ENCODE measurements at regions not wholly inside any gene's neighbourhood (a gene's known extent, or its start where the extent isn't known, plus 50 kb on each side); places are given as distances from the start of the nearest gene placed in this dataset.

DNA sequence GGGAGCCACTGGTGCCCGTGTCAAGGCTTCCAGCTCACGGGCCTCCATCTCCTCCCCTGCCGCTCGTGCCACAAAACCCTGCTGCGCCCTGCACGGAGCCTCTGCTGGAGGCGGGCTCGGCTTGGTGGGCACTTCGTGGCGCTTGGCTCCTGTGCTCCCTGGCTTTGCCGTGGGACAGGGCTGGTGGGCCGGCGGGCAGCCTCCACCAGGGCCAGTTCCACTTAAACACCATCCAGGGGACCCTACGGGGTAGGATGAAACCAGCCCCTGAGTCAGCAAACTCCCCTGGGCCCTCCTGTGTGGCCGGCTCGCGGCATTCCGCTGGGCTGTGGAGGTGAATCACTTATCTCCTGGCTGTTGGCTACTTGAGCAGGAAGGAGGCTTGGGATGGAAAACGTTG lies 1304.6 kb downstream of the BRD1 start:
- H4K20me1 ChIP-seq (ENCODE audit: insufficient read depth, low read depth, low read length): no peaks in the 10 kb centered on the region
- H3K27ac ChIP-seq (ENCODE audit: low read length): no peak overlapping the region
- no peak overlapping the region for H2AFZ ChIP-seq (ENCODE audit: low read length)
- no peak for DNase-seq
- no peak overlapping the region for H3K4me2 ChIP-seq (ENCODE audit: low read depth, low read length, poor library complexity, severe bottlenecking)
- no peak overlapping the region for H3K4me3 ChIP-seq (ENCODE audit: low read length)
- no peaks in the 10 kb centered on the region for H3K9me2 ChIP-seq (replicated peaks; ENCODE audit: insufficient read depth, low read length)
- H3K36me3 ChIP-seq (ENCODE audit: insufficient read depth, low read length): no peaks in the 10 kb centered on the region
- no peaks in the 10 kb centered on the region for H3K27me3 ChIP-seq (ENCODE audit: low read length)
- no peaks in the 10 kb centered on the region for H3K9me3 ChIP-seq (ENCODE audit: low read length)
- no peak overlapping the region for H3K9ac ChIP-seq (ENCODE audit: low read length)
- H3K4me1 ChIP-seq (ENCODE audit: low read length): no peaks in the 10 kb centered on the region
- no peaks in the 10 kb centered on the region for H3K79me2 ChIP-seq (ENCODE audit: low read length)

DNA sequence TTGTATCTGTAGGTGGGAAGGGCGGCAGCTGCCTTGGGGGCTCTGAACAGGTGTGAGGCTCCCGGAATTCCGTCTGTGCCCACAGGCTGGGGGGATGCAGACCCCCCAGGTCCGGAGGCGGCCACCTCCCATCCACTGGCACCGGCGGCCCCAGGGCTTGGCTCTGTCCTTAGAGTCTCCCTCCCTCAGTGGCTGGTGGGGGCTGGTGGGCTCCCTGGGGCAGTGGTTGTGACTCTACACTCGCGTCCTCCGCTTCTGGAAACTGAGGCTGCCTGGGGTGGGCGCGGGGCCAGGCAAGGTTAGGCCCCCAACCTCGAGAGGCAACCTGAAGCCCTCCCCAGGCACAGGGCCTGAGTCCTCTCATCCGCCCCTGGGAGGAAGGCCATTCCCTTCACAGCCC lies 1305.4 kb downstream of the BRD1 start:
- Histone ChIP-seq H3K9me3 (ENCODE audit: low read length) (no peaks in the 10 kb centered on the region), H3K9me2 (replicated peaks; ENCODE audit: insufficient read depth, low read length) (no peaks in the 10 kb centered on the region), H3K27ac (ENCODE audit: low read length) (no peak overlapping the region), H3K79me2 (ENCODE audit: low read length) (no peaks in the 10 kb centered on the region), H3K36me3 (ENCODE audit: insufficient read depth, low read length) (no peaks in the 10 kb centered on the region), H2AFZ (ENCODE audit: low read length) (no peak overlapping the region), H4K20me1 (ENCODE audit: insufficient read depth, low read depth, low read length) (no peaks in the 10 kb centered on the region), H3K27me3 (ENCODE audit: low read length) (no peaks in the 10 kb centered on the region), H3K9ac (ENCODE audit: low read length) (no peak overlapping the region), H3K4me3 (ENCODE audit: low read length) (no peak overlapping the region), H3K4me2 (ENCODE audit: low read depth, low read length, poor library complexity, severe bottlenecking) (no peak overlapping the region), H3K4me1 (ENCODE audit: low read length) (no peaks in the 10 kb centered on the region)
- no peak for DNase-seq

DNA sequence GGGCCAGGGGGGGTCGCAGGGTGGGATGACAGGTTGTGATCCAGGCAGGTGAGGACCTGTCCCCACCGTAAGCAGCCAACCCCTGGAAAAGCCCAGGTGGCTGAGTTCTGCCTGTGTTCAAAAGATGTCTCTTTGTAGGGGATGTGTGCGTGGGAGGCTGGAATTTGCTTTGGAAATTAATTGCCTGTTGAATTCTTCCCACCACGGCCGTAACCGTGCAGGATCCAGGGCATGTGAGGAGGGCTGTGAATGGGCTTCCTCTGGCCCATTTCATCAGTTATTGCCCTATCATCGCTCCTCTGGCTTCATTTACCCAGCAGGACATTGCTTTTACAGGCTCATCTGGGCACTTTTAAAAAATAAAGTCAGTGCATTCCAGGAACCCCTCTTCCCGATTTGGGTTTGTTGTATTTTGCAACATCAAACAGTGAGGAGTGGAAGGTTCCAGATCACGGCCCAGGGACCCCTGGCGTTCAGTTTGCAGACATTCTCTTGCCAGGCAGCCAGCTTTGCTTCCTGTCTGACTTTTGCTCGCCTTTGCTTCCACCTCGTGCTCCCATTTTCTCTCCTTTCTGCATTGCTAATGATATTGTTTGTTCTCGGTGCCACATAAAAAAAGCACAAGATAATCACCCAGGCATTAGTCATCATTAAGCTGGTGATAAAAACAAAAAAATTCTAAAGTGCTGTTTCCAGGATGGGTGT lies 1306.6 kb downstream of the BRD1 start:
- Histone ChIP-seq H3K79me2 (ENCODE audit: low read length) (no peaks in the 10 kb centered on the region), H3K9me3 (ENCODE audit: low read length) (no peaks in the 10 kb centered on the region), H3K27ac (ENCODE audit: low read length) (no peak overlapping the region), H3K4me3 (ENCODE audit: low read length) (no peak overlapping the region), H4K20me1 (ENCODE audit: insufficient read depth, low read depth, low read length) (no peaks in the 10 kb centered on the region), H3K4me2 (ENCODE audit: low read depth, low read length, poor library complexity, severe bottlenecking) (no peak overlapping the region), H3K27me3 (ENCODE audit: low read length) (no peaks in the 10 kb centered on the region), H3K36me3 (ENCODE audit: insufficient read depth, low read length) (no peaks in the 10 kb centered on the region), H3K4me1 (ENCODE audit: low read length) (no peaks in the 10 kb centered on the region), H3K9ac (ENCODE audit: low read length) (no peak overlapping the region), H2AFZ (ENCODE audit: low read length) (no peak overlapping the region), H3K9me2 (replicated peaks; ENCODE audit: insufficient read depth, low read length) (no peaks in the 10 kb centered on the region)
- DNase-seq: peak; percentile 48

DNA sequence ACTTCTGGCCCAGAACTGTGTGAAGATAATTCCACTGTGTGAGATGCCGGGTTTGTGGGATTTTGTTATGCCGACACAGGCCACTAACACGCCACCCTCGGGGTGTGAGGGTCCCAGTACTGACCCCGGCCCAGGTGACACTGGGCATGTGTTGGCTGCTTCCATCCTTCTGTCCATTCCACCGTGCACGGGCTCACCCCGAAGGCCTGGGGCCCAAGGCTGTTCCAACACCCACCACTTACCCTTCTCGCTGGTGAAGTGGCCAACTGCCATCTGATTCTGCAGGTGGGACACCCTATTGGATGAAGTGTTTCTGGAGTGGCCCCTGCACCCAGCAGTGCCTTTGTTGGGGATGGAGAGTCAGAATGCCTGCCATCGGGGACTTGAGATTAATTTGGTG lies 1307.5 kb downstream of the BRD1 start:
- Histone ChIP-seq H3K9me3 (ENCODE audit: low read length) (no peaks in the 10 kb centered on the region), H3K79me2 (ENCODE audit: low read length) (no peaks in the 10 kb centered on the region), H3K9me2 (replicated peaks; ENCODE audit: insufficient read depth, low read length) (no peaks in the 10 kb centered on the region), H3K4me1 (ENCODE audit: low read length) (no peaks in the 10 kb centered on the region), H3K9ac (ENCODE audit: low read length) (no peak overlapping the region), H4K20me1 (ENCODE audit: insufficient read depth, low read depth, low read length) (no peaks in the 10 kb centered on the region), H3K27ac (ENCODE audit: low read length) (no peak overlapping the region), H3K27me3 (ENCODE audit: low read length) (no peaks in the 10 kb centered on the region), H2AFZ (ENCODE audit: low read length) (no peak overlapping the region), H3K4me3 (ENCODE audit: low read length) (no peak overlapping the region), H3K4me2 (ENCODE audit: low read depth, low read length, poor library complexity, severe bottlenecking) (no peak overlapping the region), H3K36me3 (ENCODE audit: insufficient read depth, low read length) (no peaks in the 10 kb centered on the region)
- no peak for DNase-seq

DNA sequence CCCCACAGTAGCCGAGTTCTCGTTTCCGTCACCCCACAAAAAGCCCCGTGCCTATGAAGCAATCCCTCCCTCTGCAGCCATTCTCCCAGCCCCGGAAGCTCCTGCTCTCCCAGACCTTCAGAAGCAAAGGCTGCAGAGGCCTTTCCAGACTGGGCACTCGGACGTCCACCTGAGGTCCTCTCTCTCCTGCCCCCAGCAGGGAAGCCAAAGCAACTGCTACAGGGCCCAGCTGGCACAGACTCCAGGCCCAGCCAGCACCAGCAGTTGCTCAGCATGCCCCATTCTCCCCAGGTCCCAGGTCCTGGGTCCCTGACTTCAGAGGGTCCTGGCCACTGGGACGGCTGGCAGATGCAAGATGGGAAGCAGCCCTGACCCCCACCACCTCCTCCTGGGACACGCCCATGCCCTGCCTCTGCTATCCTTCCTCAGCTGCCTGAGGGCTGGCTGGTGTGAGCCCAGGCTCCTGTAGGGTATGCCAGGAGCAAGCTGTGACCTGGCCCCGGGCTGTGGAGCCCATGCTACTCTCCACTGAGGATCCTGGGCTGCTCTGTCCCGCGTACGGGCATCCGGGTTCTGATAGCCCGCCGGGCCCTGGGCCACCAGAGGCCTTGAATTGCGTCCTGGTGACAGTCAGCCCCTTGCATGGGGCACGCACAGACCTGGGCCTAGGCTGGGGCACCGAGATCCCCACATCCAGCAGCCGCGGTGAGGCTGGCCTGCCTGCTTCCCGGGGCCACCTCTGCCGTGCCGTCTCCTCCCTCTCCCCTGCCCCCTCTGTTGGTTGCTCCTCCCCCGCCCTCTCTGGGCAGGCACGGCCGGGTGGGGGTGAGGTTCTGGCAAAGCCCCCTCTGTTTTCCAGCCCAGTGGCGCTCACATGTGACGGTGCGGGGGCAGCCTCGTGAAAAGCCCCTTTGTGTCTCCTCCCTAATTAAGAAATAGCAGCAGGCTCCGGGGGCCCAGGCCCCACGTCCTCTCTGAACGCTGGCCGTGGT lies 1310.3 kb downstream of the BRD1 start:
- no peaks in the 10 kb centered on the region for H3K9me2 ChIP-seq (replicated peaks; ENCODE audit: insufficient read depth, low read length)
- no peaks in the 10 kb centered on the region for H3K27me3 ChIP-seq (ENCODE audit: low read length)
- no peak overlapping the region for H3K27ac ChIP-seq (ENCODE audit: low read length)
- H3K79me2 ChIP-seq (ENCODE audit: low read length): no peaks in the 10 kb centered on the region
- DNase-seq: no peak
- no peak overlapping the region for H3K4me2 ChIP-seq (ENCODE audit: low read depth, low read length, poor library complexity, severe bottlenecking)
- H3K9ac ChIP-seq (ENCODE audit: low read length): no peak overlapping the region
- H3K4me3 ChIP-seq (ENCODE audit: low read length): no peak overlapping the region
- H3K9me3 ChIP-seq (ENCODE audit: low read length): no peaks in the 10 kb centered on the region
- H3K36me3 ChIP-seq (ENCODE audit: insufficient read depth, low read length): no peaks in the 10 kb centered on the region
- H3K4me1 ChIP-seq (ENCODE audit: low read length): no peaks in the 10 kb centered on the region
- no peak overlapping the region for H2AFZ ChIP-seq (ENCODE audit: low read length)
- H4K20me1 ChIP-seq (ENCODE audit: insufficient read depth, low read depth, low read length): no peaks in the 10 kb centered on the region

DNA sequence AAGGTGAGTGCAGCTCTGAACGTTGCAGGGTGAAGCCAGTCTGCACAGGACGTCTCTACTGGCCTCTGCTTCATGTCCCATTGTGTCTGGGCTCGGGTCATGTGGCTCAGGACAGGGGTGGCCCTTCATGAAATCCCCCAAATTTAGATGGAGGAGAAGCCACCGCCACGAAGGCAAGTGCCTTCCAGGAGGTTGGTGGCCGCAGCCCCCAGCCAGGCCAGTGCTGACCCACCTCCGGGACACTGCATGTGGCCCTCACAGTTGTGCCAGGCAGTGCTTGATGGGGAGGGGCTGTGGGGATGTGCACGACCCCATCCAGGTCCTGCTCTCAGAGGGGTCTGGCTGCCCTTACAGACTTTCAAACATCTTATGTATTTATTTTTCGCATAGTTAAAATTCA lies 1311.1 kb downstream of the BRD1 start:
- H3K9ac ChIP-seq (ENCODE audit: low read length): no peak overlapping the region
- no peak overlapping the region for H3K27ac ChIP-seq (ENCODE audit: low read length)
- H3K9me2 ChIP-seq (replicated peaks; ENCODE audit: insufficient read depth, low read length): no peaks in the 10 kb centered on the region
- H4K20me1 ChIP-seq (ENCODE audit: insufficient read depth, low read depth, low read length): no peaks in the 10 kb centered on the region
- H3K27me3 ChIP-seq (ENCODE audit: low read length): no peaks in the 10 kb centered on the region
- no peak overlapping the region for H2AFZ ChIP-seq (ENCODE audit: low read length)
- no peaks in the 10 kb centered on the region for H3K36me3 ChIP-seq (ENCODE audit: insufficient read depth, low read length)
- H3K4me2 ChIP-seq (ENCODE audit: low read depth, low read length, poor library complexity, severe bottlenecking): no peak overlapping the region
- no peaks in the 10 kb centered on the region for H3K4me1 ChIP-seq (ENCODE audit: low read length)
- H3K4me3 ChIP-seq (ENCODE audit: low read length): no peak overlapping the region
- no peaks in the 10 kb centered on the region for H3K9me3 ChIP-seq (ENCODE audit: low read length)
- no peaks in the 10 kb centered on the region for H3K79me2 ChIP-seq (ENCODE audit: low read length)
- no peak for DNase-seq

DNA sequence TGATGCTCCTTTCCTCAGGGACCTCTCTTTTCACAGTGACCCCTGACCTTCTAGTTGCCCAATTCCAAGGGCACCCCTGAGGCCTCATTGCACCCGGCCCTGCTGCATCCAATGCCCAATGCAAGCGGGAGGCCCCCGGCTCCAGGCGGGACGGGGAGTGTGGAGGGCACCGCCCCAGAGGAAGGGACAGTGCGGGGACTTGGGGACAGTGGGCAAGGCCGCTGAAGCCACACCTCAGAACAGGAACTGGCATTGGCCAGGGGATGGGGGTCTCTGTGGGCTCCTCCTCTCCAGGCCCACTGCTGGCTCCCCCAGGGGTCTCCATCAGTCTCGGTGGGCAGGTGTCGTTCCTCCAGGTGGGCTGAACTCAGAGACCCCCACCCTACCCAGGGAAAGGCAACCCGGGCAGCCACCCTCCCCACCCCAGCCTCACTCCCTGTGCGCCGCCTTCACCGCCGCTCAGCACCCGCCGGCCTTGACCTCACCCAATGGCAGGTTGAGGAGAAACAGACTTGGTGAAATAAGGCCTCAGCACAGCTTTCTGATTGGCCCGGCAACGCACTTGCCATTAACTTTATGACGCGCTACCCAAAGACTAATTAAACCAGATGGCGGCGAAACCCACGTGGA lies 1312.0 kb downstream of the BRD1 start:
- no peak overlapping the region for H2AFZ ChIP-seq (ENCODE audit: low read length)
- H3K27ac ChIP-seq (ENCODE audit: low read length): no peak overlapping the region
- H3K9me3 ChIP-seq (ENCODE audit: low read length): no peaks in the 10 kb centered on the region
- no peak for DNase-seq
- H3K4me3 ChIP-seq (ENCODE audit: low read length): no peak overlapping the region
- no peak overlapping the region for H3K4me2 ChIP-seq (ENCODE audit: low read depth, low read length, poor library complexity, severe bottlenecking)
- no peaks in the 10 kb centered on the region for H3K4me1 ChIP-seq (ENCODE audit: low read length)
- H4K20me1 ChIP-seq (ENCODE audit: insufficient read depth, low read depth, low read length): no peaks in the 10 kb centered on the region
- H3K9ac ChIP-seq (ENCODE audit: low read length): no peak overlapping the region
- H3K36me3 ChIP-seq (ENCODE audit: insufficient read depth, low read length): no peaks in the 10 kb centered on the region
- H3K79me2 ChIP-seq (ENCODE audit: low read length): no peaks in the 10 kb centered on the region
- H3K27me3 ChIP-seq (ENCODE audit: low read length): no peaks in the 10 kb centered on the region
- H3K9me2 ChIP-seq (replicated peaks; ENCODE audit: insufficient read depth, low read length): no peaks in the 10 kb centered on the region

DNA sequence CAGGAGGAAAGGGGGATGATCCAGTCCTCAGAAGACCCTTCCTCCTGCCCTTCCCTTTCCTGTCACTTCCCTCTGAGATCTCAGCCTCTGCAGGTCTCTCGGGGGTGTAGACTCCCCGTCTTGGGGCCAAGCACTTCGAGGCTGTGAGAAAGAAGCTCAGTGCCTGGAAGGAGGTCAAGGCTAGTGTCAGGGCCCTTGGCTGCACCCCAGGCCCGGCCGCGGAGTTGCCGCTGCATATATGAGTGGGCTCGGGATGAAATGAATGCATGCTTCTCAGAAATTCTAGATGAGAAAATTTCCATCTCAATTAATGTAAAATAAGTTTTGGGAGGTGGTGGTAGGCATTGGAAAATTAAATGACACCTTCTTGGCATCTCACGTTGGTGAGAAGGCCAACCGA lies 1313.7 kb downstream of the BRD1 start:
- no peaks in the 10 kb centered on the region for H4K20me1 ChIP-seq (ENCODE audit: insufficient read depth, low read depth, low read length)
- no peak for DNase-seq
- H3K27me3 ChIP-seq (ENCODE audit: low read length): no peaks in the 10 kb centered on the region
- no peaks in the 10 kb centered on the region for H3K36me3 ChIP-seq (ENCODE audit: insufficient read depth, low read length)
- H3K79me2 ChIP-seq (ENCODE audit: low read length): no peaks in the 10 kb centered on the region
- no peaks in the 10 kb centered on the region for H3K9me2 ChIP-seq (replicated peaks; ENCODE audit: insufficient read depth, low read length)
- H3K9me3 ChIP-seq (ENCODE audit: low read length): no peaks in the 10 kb centered on the region
- no peak overlapping the region for H2AFZ ChIP-seq (ENCODE audit: low read length)
- no peaks in the 10 kb centered on the region for H3K4me1 ChIP-seq (ENCODE audit: low read length)
- H3K4me3 ChIP-seq (ENCODE audit: low read length): no peak overlapping the region
- H3K9ac ChIP-seq (ENCODE audit: low read length): no peak overlapping the region
- no peak overlapping the region for H3K4me2 ChIP-seq (ENCODE audit: low read depth, low read length, poor library complexity, severe bottlenecking)
- H3K27ac ChIP-seq (ENCODE audit: low read length): no peak overlapping the region

Data from Karpas-422 (cell line).